B cell (primary cell): ENCODE measurements at regions not wholly inside any gene's neighbourhood (a gene's known extent, or its start where the extent isn't known, plus 50 kb on each side); places are given as distances from the start of the nearest gene placed in this dataset.

Experiments
- EZH2 ChIP-seq: IDR thresholded peaks from 2 replicates; pipeline ENCODE4 v1.6.1; 2012; ENCODE audit warnings: borderline replicate concordance, low read depth, mild to moderate bottlenecking, moderate library complexity, low read length; ENCODE audit not compliant: insufficient read depth, poor library complexity, severe bottlenecking
- TF ChIP-seq, protein P1 (sequence below): fragments of 200-600 bp; IDR thresholded peaks from one replicate; pipeline ENCODE4 v1.8.0; 2022; ENCODE audit warnings: antibody characterized with exemption, mild to moderate bottlenecking

DNA sequence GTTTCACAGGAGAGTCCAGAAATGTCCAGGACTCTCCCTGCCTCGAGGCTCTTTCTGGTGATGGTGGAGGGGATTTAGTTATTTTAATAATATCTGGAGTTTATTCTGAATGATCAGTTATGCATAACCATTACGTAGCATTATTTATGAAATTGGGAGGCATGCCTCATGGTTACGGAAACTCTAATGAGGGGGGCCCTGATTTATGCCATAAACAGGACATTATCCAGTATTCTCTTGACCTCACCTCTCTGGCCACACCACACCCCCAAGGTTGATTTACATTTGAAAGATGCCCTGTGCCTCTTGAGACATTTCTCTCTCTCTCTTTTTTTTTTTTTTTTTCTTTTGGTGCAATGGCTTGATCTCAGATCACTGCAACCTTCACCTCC lies 268.8 kb downstream of the TFAP2C start:
- TF ChIP-seq, protein P1, sequence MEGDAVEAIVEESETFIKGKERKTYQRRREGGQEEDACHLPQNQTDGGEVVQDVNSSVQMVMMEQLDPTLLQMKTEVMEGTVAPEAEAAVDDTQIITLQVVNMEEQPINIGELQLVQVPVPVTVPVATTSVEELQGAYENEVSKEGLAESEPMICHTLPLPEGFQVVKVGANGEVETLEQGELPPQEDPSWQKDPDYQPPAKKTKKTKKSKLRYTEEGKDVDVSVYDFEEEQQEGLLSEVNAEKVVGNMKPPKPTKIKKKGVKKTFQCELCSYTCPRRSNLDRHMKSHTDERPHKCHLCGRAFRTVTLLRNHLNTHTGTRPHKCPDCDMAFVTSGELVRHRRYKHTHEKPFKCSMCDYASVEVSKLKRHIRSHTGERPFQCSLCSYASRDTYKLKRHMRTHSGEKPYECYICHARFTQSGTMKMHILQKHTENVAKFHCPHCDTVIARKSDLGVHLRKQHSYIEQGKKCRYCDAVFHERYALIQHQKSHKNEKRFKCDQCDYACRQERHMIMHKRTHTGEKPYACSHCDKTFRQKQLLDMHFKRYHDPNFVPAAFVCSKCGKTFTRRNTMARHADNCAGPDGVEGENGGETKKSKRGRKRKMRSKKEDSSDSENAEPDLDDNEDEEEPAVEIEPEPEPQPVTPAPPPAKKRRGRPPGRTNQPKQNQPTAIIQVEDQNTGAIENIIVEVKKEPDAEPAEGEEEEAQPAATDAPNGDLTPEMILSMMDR, result no peak
- TF ChIP-seq EZH2, result no peak
